Esophagus squamous epithelium (tissue), 4 donors: ENCODE measurements at regions not wholly inside any gene's neighbourhood (a gene's known extent, or its start where the extent isn't known, plus 50 kb on each side); places are given as distances from the start of the nearest gene placed in this dataset.

Experiments
- CTCF ChIP-seq, 6 experiments: fragments of 450-650 bp in 4 of 6; fragments of 200-600 bp in 2 of 6; sonication (generic) in 2 of 6; IDR thresholded peaks; one replicate each; pipeline ENCODE4 v1.5.1; 2016 to 2019; ENCODE audit warnings: antibody characterized with exemption in 6 of 6, mild to moderate bottlenecking in 4 of 6, moderate library complexity in 4 of 6
- POLR2A ChIP-seq, 4 donors: fragments of 450-650 bp; IDR thresholded peaks; one replicate each; pipeline ENCODE4 v1.6.1; 2017; ENCODE audit warnings: antibody characterized with exemption in 4 of 4, mild to moderate bottlenecking in 4 of 4, moderate library complexity in 3 of 4

GRCh38 chr2:38131676-38132075, 55.7 kb upstream of the CYP1B1 start:
- no peak for TF ChIP-seq POLR2A (IDR thresholded peaks at IDR 0.05)
- TF ChIP-seq CTCF (IDR thresholded peaks at IDR 0.05) = no peak
